K562 (cell line): ENCODE measurements at regions not wholly inside any gene's neighbourhood (a gene's known extent, or its start where the extent isn't known, plus 50 kb on each side); places are given as distances from the start of the nearest gene placed in this dataset.

Experiments used
- ATAC-seq: fragments of 200-7000 bp; cut with Tn5 transposase; 3 replicates; pipeline ENCODE4 v1.9.1; 2020; ENCODE audit warnings: moderate library complexity
- BruUV-seq: library from RNA; stranded (reverse); fragments of 400-500 nt; replicated peaks from 2 replicates; lab custom pipeline; 2021; lab: Mats Ljungman, UMichigan
- CTCF ChIA-PET: fragments of 300-600 bp; formaldehyde crosslinking; extraction: SDS; loops from one replicate; lab custom pipeline; 2021; ENCODE audit warnings: low intra/inter-chr PET ratio; lab: Yijun Ruan, JAX
- POLR2A ChIA-PET: fragments of 300-600, 350-650 bp; sonication (Branson Sonifier 250); formaldehyde crosslinking; extraction: SDS; loops from one replicate; lab custom pipeline; 2021; ENCODE audit warnings: antibody characterized with exemption, inconsistent platforms; lab: Yijun Ruan, JAX
- DNase-seq, 4 experiments: peaks; one replicate each; pipeline versions ENCODE4 v3.0.0 to v3.0.0-alpha.2; 2011 to 2018; ENCODE audit warnings: low spot score in 3 of 4, mixed read lengths in 3 of 4; ENCODE audit errors: extremely low read depth in 1 of 4
- FAIRE-seq: peaks from 2 replicates; lab custom pipeline; 2011; peaks lifted over from hg19 to GRCh38; lab: Jason Lieb, UNC
- H2AFZ ChIP-seq: 2 replicates; pipeline ENCODE4 v1.6.0; 2011; ENCODE audit warnings: low read depth, low read length, control low read depth, inconsistent platforms
- H3K27ac ChIP-seq: fragments of 200-600 bp; 3 replicates; pipeline ENCODE4 v1.8.0; 2011; ENCODE audit warnings: low read depth, mild to moderate bottlenecking, control low read depth, inconsistent platforms, low read length, moderate library complexity, mixed read lengths; ENCODE audit errors: extremely low read depth
- H3K27me3 ChIP-seq, 2 experiments: fragments of 300-600 bp in 1 of 2; 2 replicates in 1 of 2; 3 replicates in 1 of 2; pipeline versions ENCODE4 v1.6.0 to v1.8.0; 2011; ENCODE audit warnings: inconsistent platforms in 2 of 2, low read length in 2 of 2, mild to moderate bottlenecking in 1 of 2, mixed read lengths in 1 of 2, moderate library complexity in 1 of 2; ENCODE audit not compliant: control insufficient read depth in 2 of 2, insufficient read depth in 2 of 2
- H3K36me3 ChIP-seq: fragments of 300-600 bp; 3 replicates; pipeline ENCODE4 v1.8.0; 2011; ENCODE audit warnings: mild to moderate bottlenecking, low read length, inconsistent platforms; ENCODE audit not compliant: control insufficient read depth, insufficient read depth
- H3K4me1 ChIP-seq, 2 experiments: fragments of 200-600 bp in 1 of 2; replicated peaks in 1 of 2; 2 replicates in 1 of 2; 3 replicates in 1 of 2; pipeline versions ENCODE4 v1.5.1 to v1.8.0; 2011; ENCODE audit warnings: inconsistent platforms in 2 of 2, low read length in 2 of 2, mild to moderate bottlenecking in 1 of 2, mixed read lengths in 1 of 2, moderate library complexity in 1 of 2; ENCODE audit not compliant: control insufficient read depth in 2 of 2, insufficient read depth in 2 of 2
- H3K4me2 ChIP-seq: 2 replicates; pipeline ENCODE4 v1.6.1; 2011; ENCODE audit warnings: low read length, control low read depth, inconsistent platforms, mixed read lengths; ENCODE audit not compliant: insufficient read depth
- H3K4me3 ChIP-seq: fragments of 200-600 bp; sonication (generic), shearing (Covaris generic); 2 replicates; pipeline ENCODE4 v1.5.1; 2016; ENCODE audit warnings: control low read depth, inconsistent platforms
- H3K79me2 ChIP-seq: fragments of 200-600 bp; 3 replicates; pipeline ENCODE4 v1.8.0; 2011; ENCODE audit warnings: low read length, inconsistent platforms; ENCODE audit not compliant: control insufficient read depth, insufficient read depth
- H3K9ac ChIP-seq, 2 experiments: 2 replicates each; pipeline versions ENCODE4 v1.6.0 to v1.6.1; 2011; ENCODE audit warnings: low read depth in 2 of 2, low read length in 2 of 2, control low read depth in 1 of 2, inconsistent platforms in 1 of 2, mild to moderate bottlenecking in 1 of 2, mixed read lengths in 1 of 2; ENCODE audit not compliant: insufficient read depth in 1 of 2
- H3K9me1 ChIP-seq: one replicate; pipeline ENCODE4 v1.6.0; 2011; ENCODE audit warnings: inconsistent platforms, mild to moderate bottlenecking, low read length, moderate library complexity; ENCODE audit not compliant: control insufficient read depth, insufficient read depth
- H3K9me3 ChIP-seq: replicated peaks from 2 replicates; pipeline ENCODE4 v1.5.1; 2011; ENCODE audit warnings: low read depth, low read length, inconsistent platforms; ENCODE audit not compliant: control insufficient read depth, insufficient read depth
- H4K20me1 ChIP-seq: replicated peaks from 2 replicates; pipeline ENCODE4 v1.6.1; 2011; ENCODE audit warnings: low read length, inconsistent platforms, mixed read lengths; ENCODE audit not compliant: control insufficient read depth, insufficient read depth
- EZH2 ChIP-seq: IDR thresholded peaks from 2 replicates; pipeline ENCODE4 v1.6.1; 2012; ENCODE audit warnings: low read depth, mild to moderate bottlenecking, inconsistent platforms, low read length, borderline replicate concordance
- HMG20A ChIP-seq: fragments of 450-650 bp; formaldehyde crosslinking; conservative IDR thresholded peaks from 2 replicates; pipeline ENCODE4 v1.4.0; 2020; ENCODE audit warnings: mild to moderate bottlenecking, mixed read lengths
- MLLT1 ChIP-seq, 2 experiments: fragments of 450-650 bp; IDR thresholded peaks; 2 replicates each; pipeline ENCODE4 v1.6.1; 2016
- MTA1 ChIP-seq: fragments of 450-650 bp; IDR thresholded peaks from 2 replicates; pipeline ENCODE4 v1.6.1; 2017; ENCODE audit warnings: borderline replicate concordance
- MYNN ChIP-seq, 2 experiments: sonication (generic); formaldehyde crosslinking in 1 of 2; IDR thresholded peaks; 2 replicates each; pipeline versions ENCODE4 v1.5.0 to v1.6.1; 2016 to 2020; ENCODE audit warnings: antibody characterized with exemption in 1 of 2, missing genetic modification reagents in 1 of 2
- SIN3A ChIP-seq, 2 experiments: fragments of 150-350 bp in 1 of 2; IDR thresholded peaks; 2 replicates each; pipeline ENCODE4 v1.6.1; 2011 to 2016; ENCODE audit warnings: borderline replicate concordance in 2 of 2, low read depth in 2 of 2, low read length in 2 of 2, mild to moderate bottlenecking in 2 of 2, moderate library complexity in 2 of 2; ENCODE audit not compliant: control insufficient read depth in 1 of 2
- SMAD4 ChIP-seq: fragments of 250-450 bp; sonication (Bioruptor Pico); conservative IDR thresholded peaks from 2 replicates; pipeline ENCODE4 v1.8.0; 2021; ENCODE audit warnings: inconsistent platforms, mild to moderate bottlenecking, moderate library complexity
- ZNF324 ChIP-seq: fragments of 250-450 bp; sonication (Bioruptor Pico); IDR thresholded peaks from 2 replicates; pipeline ENCODE4 v1.4.0; 2020; ENCODE audit warnings: mild to moderate bottlenecking
- in situ Hi-C: fragments of 300-500 bp; cut with MboI; formaldehyde crosslinking; loops from 4 replicates; pipeline ENCODE4 v1.15.0; 2018; ENCODE audit warnings: inconsistent platforms, mixed read lengths
- intact Hi-C: fragments of 100-400 bp; cut with micrococcal nuclease; formaldehyde crosslinking; loops from 2 replicates; pipeline ENCODE4 v1.14.2; 2022

- TF ChIP-seq SMAD4 (CRISPR knock-in tag) = no peak
Observed at GRCh38 chr4:74588350-74588749, 143.4 kb downstream of the AREG start (continued).

- no peaks in the 10 kb centered on the region for H3K36me3 ChIP-seq
- H3K9me1 ChIP-seq = no peaks in the 10 kb centered on the region
- H3K4me1 ChIP-seq = no peaks in the 10 kb centered on the region
- no peak overlapping the region for H3K4me3 ChIP-seq
- TF ChIP-seq MLLT1 (IDR thresholded peaks at IDR 0.05) (no peak), ZNF324 (CRISPR knock-in tag) (no peak), EZH2 (no peak), MYNN (IDR thresholded peaks at IDR 0.05) (no peak), MYNN (CRISPR knock-in tag; IDR thresholded peaks at IDR 0.05) (no peak), HMG20A (no peak), SIN3A (IDR thresholded peaks at IDR 0.05; ENCODE audit: borderline replicate concordance in 2 of 2, control insufficient read depth in 1 of 2, low read depth in 2 of 2, low read length in 2 of 2) (no peak), MTA1 (no peak)
- no peak overlapping the region for H2AFZ ChIP-seq
- H3K9me3 ChIP-seq = no peaks in the 10 kb centered on the region
- intact Hi-C loops (no loop called here), in situ Hi-C loops (no loop called here)
- FAIRE-seq = no peak
- POLR2A ChIA-PET = no interaction called here
- ATAC-seq = no peak
- H4K20me1 ChIP-seq = no peaks in the 10 kb centered on the region
- no peak overlapping the region for H3K4me2 ChIP-seq
- CTCF ChIA-PET = no interaction called here
- no peaks in the 10 kb centered on the region for H3K79me2 ChIP-seq
- BruUV-seq = no TSS peak
- H3K27ac ChIP-seq = no peak overlapping the region
- no peaks in the 10 kb centered on the region for H3K27me3 ChIP-seq
- no peak for DNase-seq
- H3K9ac ChIP-seq = no peak overlapping the region
Observed at GRCh38 chr4:74590476-74590875, 145.5 kb downstream of the AREG start.
